CD4-positive, CD25-positive, alpha-beta regulatory T cell (primary cell): ENCODE measurements at regions not wholly inside any gene's neighbourhood (a gene's known extent, or its start where the extent isn't known, plus 50 kb on each side); places are given as distances from the start of the nearest gene placed in this dataset.
"Not testable (repeated sequence)": the region's sequence is repeated elsewhere in the genome, so short reads cannot be mapped to it uniquely, and the experiment has no call there.

ENCODE experiments used
- ATAC-seq, 2 donors: fragments of 150-1000 bp; cut with Tn5 transposase; one replicate each; pipeline ENCODE4 v1.10.0; 2021; ENCODE audit warnings: low read depth in 2 of 2, moderate number of reproducible peaks in 2 of 2, moderate library complexity in 1 of 2
- DNase-seq, 3 donors: peaks; one replicate each; pipeline versions ENCODE4 v3.0.0 to v3.0.0-alpha.2; 2012 to 2022; ENCODE audit warnings: mixed read lengths in 1 of 3
- H3K27ac ChIP-seq: one replicate; pipeline ENCODE4 v1.7.0; 2013; ENCODE audit warnings: mild to moderate bottlenecking, low read length; ENCODE audit not compliant: insufficient read depth, poor library complexity, severe bottlenecking
- H3K27me3 ChIP-seq: one replicate; pipeline ENCODE4 v1.7.0; 2013; ENCODE audit warnings: low read length; ENCODE audit not compliant: control insufficient read depth, insufficient read depth
- H3K36me3 ChIP-seq: one replicate; pipeline ENCODE4 v1.7.0; 2013; ENCODE audit warnings: mild to moderate bottlenecking, low read length, moderate library complexity; ENCODE audit not compliant: control insufficient read depth, insufficient read depth
- H3K4me1 ChIP-seq: 2 replicates; pipeline ENCODE4 v1.7.0; 2013; ENCODE audit warnings: mild to moderate bottlenecking, low read length; ENCODE audit not compliant: insufficient read depth, control insufficient read depth, poor library complexity, severe bottlenecking
- H3K4me3 ChIP-seq: one replicate; pipeline ENCODE4 v1.7.0; 2013; ENCODE audit warnings: low read depth, mild to moderate bottlenecking, low read length, moderate library complexity
- H3K9me3 ChIP-seq, 2 experiments: 1 replicate in 1 of 2; 2 replicates in 1 of 2; pipeline ENCODE4 v1.7.0; 2013; ENCODE audit warnings: low read length in 2 of 2, mild to moderate bottlenecking in 1 of 2, moderate library complexity in 1 of 2; ENCODE audit not compliant: control insufficient read depth in 2 of 2
- H3K27ac Mint-ChIP-seq, 3 donors: one replicate each; pipeline ENCODE4 v1.8.0; 2020 to 2022; ENCODE audit warnings: mild to moderate bottlenecking in 3 of 3, mixed read lengths in 3 of 3, moderate library complexity in 2 of 3
- H3K27me3 Mint-ChIP-seq: one replicate; pipeline ENCODE4 v1.8.0; 2022; ENCODE audit warnings: mild to moderate bottlenecking, mixed read lengths
- H3K36me3 Mint-ChIP-seq: one replicate; pipeline ENCODE4 v1.8.0; 2020; ENCODE audit warnings: mixed read lengths
- H3K4me1 Mint-ChIP-seq, 4 donors: one replicate each; pipeline ENCODE4 v1.8.0; 2020 to 2022; ENCODE audit warnings: mixed read lengths in 4 of 4, mild to moderate bottlenecking in 1 of 4
- H3K4me3 Mint-ChIP-seq, 4 donors: one replicate each; pipeline ENCODE4 v1.8.0; 2020 to 2022; ENCODE audit warnings: mild to moderate bottlenecking in 4 of 4, mixed read lengths in 4 of 4, moderate library complexity in 3 of 4
- H3K9me3 Mint-ChIP-seq, 7 donors: one replicate each; pipeline ENCODE4 v1.8.0; 2020 to 2022; ENCODE audit warnings: mixed read lengths in 7 of 7, mild to moderate bottlenecking in 3 of 7, moderate library complexity in 2 of 7

GRCh38 chr4:19579608-19580007 is 672.1 kb upstream of the SLIT2 start:
- ATAC-seq (no peak), DNase-seq (no peak)
- Mint-ChIP-seq H3K4me3 (no peak overlapping the region), H3K36me3 (no peaks in the 10 kb centered on the region), H3K27ac (no peak overlapping the region), H3K9me3 (peaks cover 0 to 25% (median 6%) of the 10 kb centered on the region in 7 donors), H3K4me1 (no peaks in the 10 kb centered on the region), H3K27me3 (no peaks in the 10 kb centered on the region)
- no peaks in the 10 kb centered on the region for H3K27me3 ChIP-seq
- H3K4me3 ChIP-seq = no peak overlapping the region
- H3K36me3 ChIP-seq = no peaks in the 10 kb centered on the region
- H3K4me1 ChIP-seq = no peaks in the 10 kb centered on the region
- peaks cover 0 to 5% of the 10 kb centered on the region in 2 experiments for H3K9me3 ChIP-seq
- H3K27ac ChIP-seq = no peak overlapping the region

GRCh38 chr4:19577097-19577496 is 674.6 kb upstream of the SLIT2 start:
- no peak overlapping the region for H3K4me3 Mint-ChIP-seq
- peaks cover 0 to 28% (median 6%) of the 10 kb centered on the region in 7 donors for H3K9me3 Mint-ChIP-seq
- H3K27ac ChIP-seq = no peak overlapping the region
- H3K27me3 ChIP-seq = no peaks in the 10 kb centered on the region
- H3K4me1 Mint-ChIP-seq = no peaks in the 10 kb centered on the region
- no peak for ATAC-seq
- no peaks in the 10 kb centered on the region for H3K9me3 ChIP-seq
- H3K36me3 ChIP-seq = no peaks in the 10 kb centered on the region
- H3K27me3 Mint-ChIP-seq = no peaks in the 10 kb centered on the region
- DNase-seq = no peak
- H3K4me3 ChIP-seq = no peak overlapping the region
- no peaks in the 10 kb centered on the region for H3K36me3 Mint-ChIP-seq
- no peaks in the 10 kb centered on the region for H3K4me1 ChIP-seq
- H3K27ac Mint-ChIP-seq = no peak overlapping the region

- Histone ChIP-seq H3K27me3 (no peaks in the 10 kb centered on the region), H3K4me1 (no peaks in the 10 kb centered on the region), H3K9me3 (no peaks in the 10 kb centered on the region), H3K27ac (no peak overlapping the region), H3K4me3 (no peak overlapping the region), H3K36me3 (no peaks in the 10 kb centered on the region)
- H3K4me3 Mint-ChIP-seq = no peak overlapping the region
- H3K4me1 Mint-ChIP-seq = no peaks in the 10 kb centered on the region
- no peak overlapping the region for H3K27ac Mint-ChIP-seq
- no peaks in the 10 kb centered on the region for H3K27me3 Mint-ChIP-seq
- H3K9me3 Mint-ChIP-seq = peaks cover 0 to 34% (median 6%) of the 10 kb centered on the region in 7 donors
- no peaks in the 10 kb centered on the region for H3K36me3 Mint-ChIP-seq
- no peak for DNase-seq
- ATAC-seq = no peak
Observed at GRCh38 chr4:19575924-19576323, 675.8 kb upstream of the SLIT2 start.

GRCh38 chr4:19566041-19566440 is 685.7 kb upstream of the SLIT2 start:
- Mint-ChIP-seq H3K9me3 (peaks cover 0 to 28% (median 7%) of the 10 kb centered on the region in 7 donors), H3K36me3 (no peaks in the 10 kb centered on the region), H3K27ac (no peak overlapping the region), H3K4me1 (no peaks in the 10 kb centered on the region), H3K4me3 (no peak overlapping the region), H3K27me3 (no peaks in the 10 kb centered on the region)
- no peak overlapping the region for H3K27ac ChIP-seq
- H3K27me3 ChIP-seq = no peaks in the 10 kb centered on the region
- no peak overlapping the region for H3K4me3 ChIP-seq
- H3K9me3 ChIP-seq = peaks cover 4% of the 10 kb centered on the region in 2 experiments
- no peaks in the 10 kb centered on the region for H3K4me1 ChIP-seq
- no peak for DNase-seq
- no peaks in the 10 kb centered on the region for H3K36me3 ChIP-seq
- ATAC-seq = no peak

- no peaks in the 10 kb centered on the region for H3K27me3 ChIP-seq
- ATAC-seq (no peak), DNase-seq (no peak)
- Mint-ChIP-seq H3K4me1 (no peaks in the 10 kb centered on the region), H3K4me3 (no peak overlapping the region), H3K36me3 (no peaks in the 10 kb centered on the region), H3K9me3 (peaks cover 0 to 26% (median 7%) of the 10 kb centered on the region in 7 donors), H3K27me3 (no peaks in the 10 kb centered on the region), H3K27ac (no peak overlapping the region)
- no peak overlapping the region for H3K4me3 ChIP-seq
- H3K4me1 ChIP-seq = no peaks in the 10 kb centered on the region
- no peak overlapping the region for H3K27ac ChIP-seq
- no peaks in the 10 kb centered on the region for H3K36me3 ChIP-seq
- H3K9me3 ChIP-seq = peaks cover 4 to 6% of the 10 kb centered on the region in 2 experiments
Observed at GRCh38 chr4:19562456-19562855, 689.2 kb upstream of the SLIT2 start.

- Histone ChIP-seq H3K4me3 (no peak overlapping the region), H3K4me1 (no peaks in the 10 kb centered on the region), H3K27ac (no peak overlapping the region), H3K9me3 (peaks cover 0 to 4% of the 10 kb centered on the region in 2 experiments), H3K27me3 (no peaks in the 10 kb centered on the region), H3K36me3 (no peaks in the 10 kb centered on the region)
- no peak for ATAC-seq
- Mint-ChIP-seq H3K27me3 (no peaks in the 10 kb centered on the region), H3K27ac (no peak overlapping the region), H3K4me1 (no peaks in the 10 kb centered on the region), H3K4me3 (no peak overlapping the region), H3K9me3 (peaks cover 0 to 25% (median 3%) of the 10 kb centered on the region in 7 donors), H3K36me3 (peaks cover 4% of the 10 kb centered on the region)
- no peak for DNase-seq
Observed at GRCh38 chr4:19557161-19557560, 694.5 kb upstream of the SLIT2 start.

GRCh38 chr4:19556276-19556675 is 695.4 kb upstream of the SLIT2 start:
- not testable (repeated sequence) for H3K9me3 ChIP-seq, H3K27ac Mint-ChIP-seq, H3K4me3 ChIP-seq, H3K36me3 Mint-ChIP-seq, H3K36me3 ChIP-seq, H3K27ac ChIP-seq, H3K4me1 ChIP-seq, ATAC-seq, H3K4me3 Mint-ChIP-seq, H3K4me1 Mint-ChIP-seq, DNase-seq, H3K27me3 ChIP-seq, H3K27me3 Mint-ChIP-seq
- H3K9me3 Mint-ChIP-seq = peaks cover 2 to 21% (median 5%) of the 10 kb centered on the region in 7 donors

GRCh38 chr4:19547463-19547862 is 704.2 kb upstream of the SLIT2 start:
- no peaks in the 10 kb centered on the region for H3K27me3 Mint-ChIP-seq
- ATAC-seq = no peak
- no peaks in the 10 kb centered on the region for H3K27me3 ChIP-seq
- H3K27ac Mint-ChIP-seq = no peak overlapping the region
- H3K9me3 Mint-ChIP-seq = peaks cover 7 to 27% (median 10%) of the 10 kb centered on the region in 7 donors
- no peaks in the 10 kb centered on the region for H3K4me1 ChIP-seq
- no peaks in the 10 kb centered on the region for H3K36me3 ChIP-seq
- no peak for DNase-seq
- no peak overlapping the region for H3K27ac ChIP-seq
- H3K4me3 ChIP-seq = no peak overlapping the region
- H3K4me3 Mint-ChIP-seq = no peak overlapping the region
- H3K36me3 Mint-ChIP-seq = no peaks in the 10 kb centered on the region
- H3K9me3 ChIP-seq = peaks cover 4 to 5% of the 10 kb centered on the region in 2 experiments
- no peaks in the 10 kb centered on the region for H3K4me1 Mint-ChIP-seq
